ENCODE measurements at regions not wholly inside any gene's neighbourhood (a gene's known extent, or its start where the extent isn't known, plus 50 kb on each side); places are given as distances from the start of the nearest gene placed in this dataset.

DNA sequence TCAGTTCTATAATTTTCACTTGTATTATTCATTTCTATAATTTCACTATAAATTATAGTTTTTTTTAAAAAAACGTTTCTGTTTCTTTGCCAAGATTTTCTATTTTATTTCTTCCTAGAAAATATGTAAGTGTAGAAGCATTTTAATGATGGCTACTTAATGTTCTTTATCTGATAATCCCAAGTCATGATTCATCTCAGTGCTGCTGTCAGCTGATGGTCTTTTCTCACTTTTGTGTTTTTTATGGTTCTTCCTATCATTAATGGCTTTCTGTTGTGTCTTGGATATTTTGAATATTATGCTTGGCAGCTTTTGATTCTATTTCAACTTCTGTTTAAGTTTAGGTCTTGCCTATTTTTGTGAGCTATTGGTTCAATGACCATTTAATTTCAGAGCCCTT is 268.6 kb downstream of the BAMBI start:
- Histone ChIP-seq H3K4me3 (replicated peaks in 1 of 4; ENCODE audit: control extremely low read depth in 1 of 4, insufficient read depth in 1 of 4, low read depth in 3 of 4, low read length in 4 of 4) (no peak overlapping the region), H4K20me1 (ENCODE audit: control insufficient read depth, extremely low read depth, insufficient read depth, low read length) (no peaks in the 10 kb centered on the region), H3K27ac (ENCODE audit: insufficient read depth, low read length) (no peak overlapping the region), H3K27me3 (ENCODE audit: control insufficient read depth, insufficient read depth, low read length) (no peaks in the 10 kb centered on the region), H2AFZ (ENCODE audit: low read length) (no peak overlapping the region), H3K4me2 (ENCODE audit: extremely low read depth, insufficient read depth, low read length) (no peak overlapping the region), H3K4me1 (ENCODE audit: control insufficient read depth, extremely low read depth, insufficient read depth, low read length) (no peaks in the 10 kb centered on the region), H3K36me3 (ENCODE audit: control insufficient read depth, insufficient read depth, low read length) (no peaks in the 10 kb centered on the region), H3K79me2 (ENCODE audit: control insufficient read depth, insufficient read depth, low read length) (no peaks in the 10 kb centered on the region), H3K9ac (ENCODE audit: insufficient read depth, low read length) (no peak overlapping the region), H3K9me3 (ENCODE audit: control insufficient read depth, insufficient read depth, low read depth, low read length) (no peaks in the 10 kb centered on the region)
- peak in 1 of 2 donors; percentile 53 for DNase-seq (ENCODE audit: low read depth in 2 of 2)
- TF ChIP-seq, protein P1, sequence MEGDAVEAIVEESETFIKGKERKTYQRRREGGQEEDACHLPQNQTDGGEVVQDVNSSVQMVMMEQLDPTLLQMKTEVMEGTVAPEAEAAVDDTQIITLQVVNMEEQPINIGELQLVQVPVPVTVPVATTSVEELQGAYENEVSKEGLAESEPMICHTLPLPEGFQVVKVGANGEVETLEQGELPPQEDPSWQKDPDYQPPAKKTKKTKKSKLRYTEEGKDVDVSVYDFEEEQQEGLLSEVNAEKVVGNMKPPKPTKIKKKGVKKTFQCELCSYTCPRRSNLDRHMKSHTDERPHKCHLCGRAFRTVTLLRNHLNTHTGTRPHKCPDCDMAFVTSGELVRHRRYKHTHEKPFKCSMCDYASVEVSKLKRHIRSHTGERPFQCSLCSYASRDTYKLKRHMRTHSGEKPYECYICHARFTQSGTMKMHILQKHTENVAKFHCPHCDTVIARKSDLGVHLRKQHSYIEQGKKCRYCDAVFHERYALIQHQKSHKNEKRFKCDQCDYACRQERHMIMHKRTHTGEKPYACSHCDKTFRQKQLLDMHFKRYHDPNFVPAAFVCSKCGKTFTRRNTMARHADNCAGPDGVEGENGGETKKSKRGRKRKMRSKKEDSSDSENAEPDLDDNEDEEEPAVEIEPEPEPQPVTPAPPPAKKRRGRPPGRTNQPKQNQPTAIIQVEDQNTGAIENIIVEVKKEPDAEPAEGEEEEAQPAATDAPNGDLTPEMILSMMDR (conservative IDR thresholded peaks at IDR 0.05 in 1 of 2, IDR thresholded peaks at IDR 0.05 in 1 of 2; ENCODE audit: low read depth in 1 of 2, low read length in 2 of 2): no peak
- no peak for TF ChIP-seq EZH2 (IDR thresholded peaks at IDR 0.05; ENCODE audit: low read length, missing control alignments)

GRCh38 chr10:28946479-28946878 is 269.2 kb downstream of the BAMBI start:
- Histone ChIP-seq H3K4me1 (ENCODE audit: control insufficient read depth, extremely low read depth, insufficient read depth, low read length) (no peaks in the 10 kb centered on the region), H3K36me3 (ENCODE audit: control insufficient read depth, insufficient read depth, low read length) (no peaks in the 10 kb centered on the region), H3K4me3 (replicated peaks in 1 of 4; ENCODE audit: control extremely low read depth in 1 of 4, insufficient read depth in 1 of 4, low read depth in 3 of 4, low read length in 4 of 4) (no peak overlapping the region), H2AFZ (ENCODE audit: low read length) (no peak overlapping the region), H3K27ac (ENCODE audit: insufficient read depth, low read length) (no peak overlapping the region), H3K9me3 (ENCODE audit: control insufficient read depth, insufficient read depth, low read depth, low read length) (no peaks in the 10 kb centered on the region), H3K4me2 (ENCODE audit: extremely low read depth, insufficient read depth, low read length) (no peak overlapping the region), H3K79me2 (ENCODE audit: control insufficient read depth, insufficient read depth, low read length) (no peaks in the 10 kb centered on the region), H4K20me1 (ENCODE audit: control insufficient read depth, extremely low read depth, insufficient read depth, low read length) (no peaks in the 10 kb centered on the region), H3K9ac (ENCODE audit: insufficient read depth, low read length) (no peak overlapping the region), H3K27me3 (ENCODE audit: control insufficient read depth, insufficient read depth, low read length) (no peaks in the 10 kb centered on the region)
- DNase-seq (ENCODE audit: low read depth in 2 of 2): peak in 1 of 2 donors; percentile 89
- no peak for TF ChIP-seq EZH2 (IDR thresholded peaks at IDR 0.05; ENCODE audit: low read length, missing control alignments)
- TF ChIP-seq, protein P1 (conservative IDR thresholded peaks at IDR 0.05 in 1 of 2, IDR thresholded peaks at IDR 0.05 in 1 of 2; ENCODE audit: low read depth in 1 of 2, low read length in 2 of 2): no peak

DNA sequence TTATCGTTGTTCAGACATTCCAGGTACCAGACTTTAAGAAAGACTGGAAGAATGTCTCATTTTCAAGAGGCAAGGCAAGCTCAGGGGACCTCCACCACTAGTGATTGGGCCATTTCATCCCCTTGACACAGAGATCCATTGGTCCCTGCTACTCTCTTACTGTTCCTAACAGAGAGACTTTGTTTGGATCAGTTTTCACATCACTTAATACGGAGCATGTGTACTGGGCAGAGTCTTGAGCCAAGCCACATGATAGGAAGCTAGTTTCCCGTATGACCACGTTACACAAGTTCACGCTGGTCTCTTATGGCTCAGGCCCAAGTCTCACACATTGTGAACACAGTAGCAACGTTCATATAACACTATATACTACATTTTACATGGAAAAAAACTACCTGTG is 269.9 kb downstream of the BAMBI start:
- Histone ChIP-seq H3K79me2 (ENCODE audit: control insufficient read depth, insufficient read depth, low read length) (no peaks in the 10 kb centered on the region), H3K9ac (ENCODE audit: insufficient read depth, low read length) (no peak overlapping the region), H3K27me3 (ENCODE audit: control insufficient read depth, insufficient read depth, low read length) (no peaks in the 10 kb centered on the region), H3K27ac (ENCODE audit: insufficient read depth, low read length) (no peak overlapping the region), H3K36me3 (ENCODE audit: control insufficient read depth, insufficient read depth, low read length) (no peaks in the 10 kb centered on the region), H3K4me3 (replicated peaks in 1 of 4; ENCODE audit: control extremely low read depth in 1 of 4, insufficient read depth in 1 of 4, low read depth in 3 of 4, low read length in 4 of 4) (no peak overlapping the region), H2AFZ (ENCODE audit: low read length) (no peak overlapping the region), H3K4me2 (ENCODE audit: extremely low read depth, insufficient read depth, low read length) (no peak overlapping the region), H3K9me3 (ENCODE audit: control insufficient read depth, insufficient read depth, low read depth, low read length) (no peaks in the 10 kb centered on the region), H3K4me1 (ENCODE audit: control insufficient read depth, extremely low read depth, insufficient read depth, low read length) (no peaks in the 10 kb centered on the region), H4K20me1 (ENCODE audit: control insufficient read depth, extremely low read depth, insufficient read depth, low read length) (no peaks in the 10 kb centered on the region)
- peak; percentile 25 to 67 for DNase-seq (ENCODE audit: low read depth in 2 of 2)
- TF ChIP-seq, protein P1 (conservative IDR thresholded peaks at IDR 0.05 in 1 of 2, IDR thresholded peaks at IDR 0.05 in 1 of 2; ENCODE audit: low read depth in 1 of 2, low read length in 2 of 2): no peak
- no peak for TF ChIP-seq EZH2 (IDR thresholded peaks at IDR 0.05; ENCODE audit: low read length, missing control alignments)

All from fibroblast of lung (primary cell).